Loucy (cell line): ENCODE measurements at regions not wholly inside any gene's neighbourhood (a gene's known extent, or its start where the extent isn't known, plus 50 kb on each side); places are given as distances from the start of the nearest gene placed in this dataset.

Source experiments
- EZH2phosphoT487 ChIP-seq: fragments of 200-600 bp; IDR thresholded peaks from 2 replicates; pipeline ENCODE4 v1.6.1; 2018; ENCODE audit warnings: antibody characterized with exemption, mild to moderate bottlenecking, moderate library complexity, borderline replicate concordance
- TF ChIP-seq, protein P1 (sequence below): fragments of 200-600 bp; sonication (generic); conservative IDR thresholded peaks from 2 replicates; pipeline ENCODE4 v1.5.1; 2014; ENCODE audit warnings: mild to moderate bottlenecking, antibody characterized with exemption, low read length

DNA sequence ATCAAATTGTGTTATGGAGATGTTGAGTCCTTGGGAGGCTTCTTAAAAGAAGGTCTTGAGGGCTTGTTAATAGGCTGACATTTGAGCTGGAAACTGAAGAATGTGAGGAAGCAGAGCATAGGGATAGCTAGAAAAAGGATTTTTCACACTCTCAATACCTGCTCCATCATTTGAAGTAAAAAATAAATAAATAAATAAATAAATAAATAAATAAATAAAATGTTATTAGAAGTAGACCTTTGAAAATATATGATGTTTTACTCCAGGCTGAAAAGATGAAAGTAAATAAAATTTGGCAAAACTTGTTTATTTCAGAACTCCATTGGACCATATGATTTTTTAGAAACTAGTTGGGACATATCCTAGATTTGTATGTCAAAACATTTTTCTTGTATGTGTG, 1757.8 kb upstream of the TENM3 start:
- no peak for TF ChIP-seq EZH2phosphoT487
- TF ChIP-seq, protein P1, sequence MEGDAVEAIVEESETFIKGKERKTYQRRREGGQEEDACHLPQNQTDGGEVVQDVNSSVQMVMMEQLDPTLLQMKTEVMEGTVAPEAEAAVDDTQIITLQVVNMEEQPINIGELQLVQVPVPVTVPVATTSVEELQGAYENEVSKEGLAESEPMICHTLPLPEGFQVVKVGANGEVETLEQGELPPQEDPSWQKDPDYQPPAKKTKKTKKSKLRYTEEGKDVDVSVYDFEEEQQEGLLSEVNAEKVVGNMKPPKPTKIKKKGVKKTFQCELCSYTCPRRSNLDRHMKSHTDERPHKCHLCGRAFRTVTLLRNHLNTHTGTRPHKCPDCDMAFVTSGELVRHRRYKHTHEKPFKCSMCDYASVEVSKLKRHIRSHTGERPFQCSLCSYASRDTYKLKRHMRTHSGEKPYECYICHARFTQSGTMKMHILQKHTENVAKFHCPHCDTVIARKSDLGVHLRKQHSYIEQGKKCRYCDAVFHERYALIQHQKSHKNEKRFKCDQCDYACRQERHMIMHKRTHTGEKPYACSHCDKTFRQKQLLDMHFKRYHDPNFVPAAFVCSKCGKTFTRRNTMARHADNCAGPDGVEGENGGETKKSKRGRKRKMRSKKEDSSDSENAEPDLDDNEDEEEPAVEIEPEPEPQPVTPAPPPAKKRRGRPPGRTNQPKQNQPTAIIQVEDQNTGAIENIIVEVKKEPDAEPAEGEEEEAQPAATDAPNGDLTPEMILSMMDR, result no peak
